H1 (cell line): ENCODE measurements at regions not wholly inside any gene's neighbourhood (a gene's known extent, or its start where the extent isn't known, plus 50 kb on each side); places are given as distances from the start of the nearest gene placed in this dataset.

Experiments used
- CTCF ChIA-PET: fragments of 300-600 bp; sonication (Branson Sonifier 250); formaldehyde crosslinking; loops from one replicate; lab custom pipeline; 2021; ENCODE audit not compliant: partially characterized antibody; lab: Charles Lee
- POLR2A ChIA-PET: fragments of 300-600 bp; sonication (Branson Sonifier 250); formaldehyde crosslinking; loops from one replicate; lab custom pipeline; 2021; ENCODE audit warnings: inconsistent platforms; ENCODE audit not compliant: partially characterized antibody; lab: Charles Lee
- DNase-seq, 2 experiments: peaks; one replicate each; pipeline versions ENCODE4 v3.0.0 to v3.0.0-alpha.2; 2010 to 2022; ENCODE audit warnings: low spot score in 2 of 2, low read depth in 1 of 2, mixed read lengths in 1 of 2
- FAIRE-seq: peaks from 2 replicates; lab custom pipeline; 2011; peaks lifted over from hg19 to GRCh38; lab: Jason Lieb, UNC
- H2AFZ ChIP-seq: 2 replicates; pipeline ENCODE4 v1.8.1; 2012; ENCODE audit warnings: low read length, inconsistent platforms
- H2AK5ac ChIP-seq: 2 replicates; pipeline ENCODE4 v1.6.1; 2013; ENCODE audit warnings: low read depth, low read length
- H2BK120ac ChIP-seq: replicated peaks from 2 replicates; pipeline ENCODE3; 2013; ENCODE audit warnings: low read depth, low read length, inconsistent platforms
- H2BK12ac ChIP-seq: 2 replicates; pipeline ENCODE4 v1.6.1; 2013; ENCODE audit warnings: low read depth, low read length
- H2BK15ac ChIP-seq: 2 replicates; pipeline ENCODE4 v1.6.1; 2013; ENCODE audit warnings: low read length
- H2BK20ac ChIP-seq: 2 replicates; pipeline ENCODE4 v1.6.1; 2013; ENCODE audit warnings: low read length
- H2BK5ac ChIP-seq: 2 replicates; pipeline ENCODE4 v1.6.1; 2013; ENCODE audit warnings: low read depth, low read length
- H3K14ac ChIP-seq: 2 replicates; pipeline ENCODE4 v1.6.1; 2013; ENCODE audit warnings: inconsistent platforms; ENCODE audit not compliant: insufficient read length
- H3K18ac ChIP-seq: 2 replicates; pipeline ENCODE4 v1.6.1; 2013; ENCODE audit warnings: low read length; ENCODE audit errors: extremely low read depth
- H3K23ac ChIP-seq: 2 replicates; pipeline ENCODE4 v1.6.1; 2013; ENCODE audit warnings: inconsistent platforms; ENCODE audit not compliant: insufficient read length
- H3K23me2 ChIP-seq: 2 replicates; pipeline ENCODE4 v1.6.1; 2013; ENCODE audit warnings: low read depth, low read length
- H3K27ac ChIP-seq: 2 replicates; pipeline ENCODE4 v1.6.1; 2011; ENCODE audit warnings: low read depth, low read length, inconsistent platforms
- H3K27me3 ChIP-seq, 4 experiments: replicated peaks in 1 of 4; 1 replicate in 1 of 4; 2 replicates in 3 of 4; pipeline versions ENCODE4 v1.6.1 to v1.8.1; 2011 to 2013; ENCODE audit warnings: low read length in 3 of 4, mild to moderate bottlenecking in 3 of 4, inconsistent platforms in 2 of 4, mixed read lengths in 2 of 4, moderate library complexity in 1 of 4; ENCODE audit not compliant: control insufficient read depth in 3 of 4, insufficient read depth in 3 of 4; ENCODE audit errors: extremely low read depth in 1 of 4
- H3K36me3 ChIP-seq, 4 experiments: 2 replicates each; pipeline versions ENCODE4 v1.6.1 to v1.8.1; 2011 to 2013; ENCODE audit warnings: mild to moderate bottlenecking in 4 of 4, low read length in 3 of 4, moderate library complexity in 2 of 4, control low read depth in 1 of 4, inconsistent platforms in 1 of 4; ENCODE audit not compliant: insufficient read depth in 4 of 4, control insufficient read depth in 2 of 4
- H3K4ac ChIP-seq: replicated peaks from 2 replicates; pipeline ENCODE3; 2013; ENCODE audit warnings: low read length, low read depth, mixed read lengths, inconsistent platforms; ENCODE audit not compliant: insufficient read length
- H3K4me1 ChIP-seq, 4 experiments: replicated peaks in 1 of 4; 1 replicate in 1 of 4; 2 replicates in 3 of 4; pipeline versions ENCODE4 v1.6.1 to v1.8.1; 2011 to 2013; ENCODE audit warnings: low read length in 3 of 4, inconsistent platforms in 2 of 4, mixed read lengths in 1 of 4; ENCODE audit not compliant: insufficient read depth in 4 of 4, control insufficient read depth in 3 of 4
- H3K4me2 ChIP-seq, 2 experiments: 2 replicates each; pipeline versions ENCODE4 v1.6.1 to v1.8.1; 2011 to 2013; ENCODE audit warnings: low read depth in 2 of 2, low read length in 2 of 2, control low read depth in 1 of 2, inconsistent platforms in 1 of 2, mild to moderate bottlenecking in 1 of 2; ENCODE audit not compliant: insufficient read depth in 1 of 2
- H3K4me3 ChIP-seq, 4 experiments: fragments of 200-600, 300-600 bp in 1 of 4; sonication (generic), shearing (Covaris generic), sonication (Bioruptor Twin) in 1 of 4; 2 replicates each; pipeline versions ENCODE4 v1.5.1 to v1.8.1; 2011 to 2016; ENCODE audit warnings: low read length in 4 of 4, low read depth in 3 of 4, control low read depth in 2 of 4, inconsistent platforms in 2 of 4, mild to moderate bottlenecking in 2 of 4, mixed read lengths in 1 of 4, moderate library complexity in 1 of 4; ENCODE audit not compliant: insufficient read depth in 2 of 4; ENCODE audit errors: extremely low read depth in 1 of 4
- H3K56ac ChIP-seq: replicated peaks from 2 replicates; pipeline ENCODE3; 2013; ENCODE audit warnings: low read depth, mild to moderate bottlenecking, mixed read lengths, low read length, inconsistent platforms; ENCODE audit not compliant: insufficient read length
- H3K79me1 ChIP-seq: 2 replicates; pipeline ENCODE4 v1.6.1; 2013; ENCODE audit warnings: low read depth, low read length, control low read depth
- H3K79me2 ChIP-seq, 2 experiments: 2 replicates each; pipeline versions ENCODE4 v1.6.1 to v1.8.1; 2012 to 2013; ENCODE audit warnings: low read length in 2 of 2, mild to moderate bottlenecking in 2 of 2, inconsistent platforms in 1 of 2; ENCODE audit not compliant: insufficient read depth in 2 of 2, control insufficient read depth in 1 of 2
- H3K9ac ChIP-seq, 4 experiments: replicated peaks in 1 of 4; 1 replicate in 1 of 4; 2 replicates in 3 of 4; pipeline versions ENCODE4 v1.6.1 to v1.8.1; 2011 to 2013; ENCODE audit warnings: low read depth in 3 of 4, low read length in 3 of 4, control low read depth in 2 of 4, mild to moderate bottlenecking in 2 of 4, moderate library complexity in 2 of 4, inconsistent platforms in 1 of 4; ENCODE audit errors: extremely low read depth in 1 of 4
- H3K9me3 ChIP-seq, 2 experiments: 2 replicates each; pipeline versions ENCODE4 v1.6.1 to v1.8.1; 2012 to 2013; ENCODE audit warnings: mild to moderate bottlenecking in 2 of 2, moderate library complexity in 2 of 2, control low read depth in 1 of 2, inconsistent platforms in 1 of 2, low read depth in 1 of 2, low read length in 1 of 2, mixed read lengths in 1 of 2; ENCODE audit not compliant: insufficient read depth in 2 of 2
- H4K20me1 ChIP-seq, 2 experiments: replicated peaks in 1 of 2; 2 replicates each; pipeline versions ENCODE3 to v1.8.1; 2011 to 2013; ENCODE audit warnings: inconsistent platforms in 2 of 2, low read length in 2 of 2, mild to moderate bottlenecking in 1 of 2; ENCODE audit not compliant: insufficient read depth in 2 of 2, control insufficient read depth in 1 of 2
- H4K5ac ChIP-seq: 2 replicates; pipeline ENCODE4 v1.6.1; 2013; ENCODE audit warnings: low read length, low read depth, mixed read lengths, inconsistent platforms; ENCODE audit not compliant: insufficient read length
- H4K8ac ChIP-seq: 2 replicates; pipeline ENCODE4 v1.8.0; 2013; ENCODE audit warnings: mild to moderate bottlenecking, moderate library complexity, low read length, inconsistent platforms; ENCODE audit not compliant: insufficient read depth; ENCODE audit errors: extremely low read depth
- H4K91ac ChIP-seq: replicated peaks from 2 replicates; pipeline ENCODE3; 2013; ENCODE audit warnings: low read length, mixed read lengths, inconsistent platforms; ENCODE audit not compliant: insufficient read length
- ASH2L ChIP-seq: fragments of 200-600, 300-600 bp; sonication (generic); IDR thresholded peaks from one replicate; pipeline ENCODE4 v1.7.1; 2017; ENCODE audit warnings: low read length
- BCL11A ChIP-seq, 2 experiments: IDR thresholded peaks; one replicate each; pipeline ENCODE4 v1.6.1; 2011; ENCODE audit warnings: low read depth in 2 of 2, low read length in 2 of 2, mild to moderate bottlenecking in 2 of 2
- E2F6 ChIP-seq: IDR thresholded peaks from 2 replicates; pipeline ENCODE4 v1.6.1; 2012; ENCODE audit warnings: inconsistent platforms
- GABPA ChIP-seq: IDR thresholded peaks from 2 replicates; pipeline ENCODE4 v1.6.1; 2011; ENCODE audit warnings: mild to moderate bottlenecking, low read length, moderate library complexity, borderline replicate concordance; ENCODE audit not compliant: insufficient read depth
- GTF2F1 ChIP-seq: IDR thresholded peaks from 2 replicates; pipeline ENCODE4 v1.6.1; 2012; ENCODE audit warnings: low read depth, low read length, improper control_type of control experiment, borderline replicate concordance
- KDM4A ChIP-seq: IDR thresholded peaks from one replicate; pipeline ENCODE4 v1.7.1; 2012; ENCODE audit warnings: low read depth, mild to moderate bottlenecking, moderate library complexity, low read length, inconsistent platforms; ENCODE audit not compliant: severe bottlenecking
- POLR2A ChIP-seq, 2 experiments: IDR thresholded peaks; 1 replicate in 1 of 2; 2 replicates in 1 of 2; pipeline ENCODE4 v1.6.1; 2011; ENCODE audit warnings: low read depth in 2 of 2, low read length in 2 of 2, mild to moderate bottlenecking in 2 of 2; ENCODE audit errors: control extremely low read depth in 1 of 2
- RBBP5 ChIP-seq: IDR thresholded peaks from 2 replicates; pipeline ENCODE4 v1.7.1; 2012; ENCODE audit warnings: low read depth, mild to moderate bottlenecking, inconsistent platforms, low read length, moderate library complexity, borderline replicate concordance
- RNF2 ChIP-seq: fragments of 200-900, 300-1000 bp; sonication (generic); IDR thresholded peaks from 2 replicates; pipeline ENCODE4 v1.7.1; 2016; ENCODE audit warnings: borderline replicate concordance, low read depth, mild to moderate bottlenecking, antibody characterized with exemption, low read length; ENCODE audit not compliant: poor library complexity, severe bottlenecking; ENCODE audit errors: missing control alignments
- SAP30 ChIP-seq: fragments of 300-600 bp; sonication (generic); IDR thresholded peaks from 2 replicates; pipeline ENCODE4 v1.7.1; 2012; ENCODE audit warnings: low read length, moderate library complexity, mild to moderate bottlenecking, inconsistent platforms; ENCODE audit not compliant: insufficient read depth, insufficient replicate concordance
- TCF12 ChIP-seq: IDR thresholded peaks from 2 replicates; pipeline ENCODE4 v1.6.1; 2011; ENCODE audit warnings: low read depth, mild to moderate bottlenecking, low read length
- ZNF274 ChIP-seq: IDR thresholded peaks from 2 replicates; pipeline ENCODE4 v1.7.0; 2012; ENCODE audit warnings: low read length, borderline replicate concordance; ENCODE audit errors: extremely low read depth
- WGBS, 2 experiments: shearing (Covaris generic) in 1 of 2; methylation state at CpG; one replicate each; pipeline versions ENCODE4 v1.1.6 to v1.1.7; 2013 to 2015; ENCODE audit warnings: low lambda C conversion rate in 2 of 2, mixed read lengths in 2 of 2, inconsistent platforms in 1 of 2, low coverage in 1 of 2, missing lambda C conversion rate in 1 of 2; ENCODE audit not compliant: insufficient replicate concordance in 2 of 2, insufficient coverage in 1 of 2, insufficient read length in 1 of 2; ENCODE audit errors: extremely low coverage in 1 of 2, missing lambda C conversion rate in 1 of 2; 5-methylcytosine and 5-hydroxymethylcytosine counted together

- Histone ChIP-seq H4K20me1 (no peaks in the 10 kb centered on the region), H3K27ac (no peak overlapping the region), H3K4me2 (no peak overlapping the region), H2BK20ac (no peak overlapping the region), H2AFZ (no peak overlapping the region), H2BK5ac (no peak overlapping the region), H2BK120ac (no peak overlapping the region), H3K79me1 (no peaks in the 10 kb centered on the region), H3K79me2 (no peaks in the 10 kb centered on the region), H3K23me2 (no peaks in the 10 kb centered on the region; the same call in 1 of the 2 replicates), H3K36me3 (no peaks in the 10 kb centered on the region), H3K4me3 (no peak overlapping the region), H4K5ac (no peak overlapping the region), H4K8ac (no peak overlapping the region), H4K91ac (no peak overlapping the region), H3K18ac (no peak overlapping the region), H3K14ac (no peak overlapping the region), H3K9me3 (no peaks in the 10 kb centered on the region), H2BK15ac (no peak overlapping the region), H3K9ac (no peak overlapping the region), H3K4ac (no peak overlapping the region), H2AK5ac (no peak overlapping the region), H3K23ac (no peak overlapping the region), H3K27me3 (no peaks in the 10 kb centered on the region), H3K56ac (no peak overlapping the region), H2BK12ac (no peak overlapping the region), H3K4me1 (no peaks in the 10 kb centered on the region)
- WGBS, 2 experiments: 92% methylated on average over 2 of the region's 2 CpGs; no CpG with 5 or more reads in 1 of the 2 experiments
- DNase-seq (no peak), FAIRE-seq (no peak)
- ChIA-PET CTCF (no interaction called here), POLR2A (no interaction called here)
- TF ChIP-seq SAP30 (no peak), KDM4A (no peak), BCL11A (IDR thresholded peaks at IDR 0.05; ENCODE audit: low read depth in 2 of 2, low read length in 2 of 2) (no peak), POLR2A (IDR thresholded peaks at IDR 0.05; ENCODE audit: control extremely low read depth in 1 of 2, low read depth in 2 of 2, low read length in 2 of 2) (no peak), E2F6 (no peak), ASH2L (no peak), RNF2 (no peak), GTF2F1 (no peak), GABPA (no peak), ZNF274 (no peak), RBBP5 (no peak), TCF12 (no peak)
Measured at GRCh38 chr14:61988240-61988639, 226.0 kb downstream of the SNAPC1 start.
